ENCODE measurements at regions not wholly inside any gene's neighbourhood (a gene's known extent, or its start where the extent isn't known, plus 50 kb on each side); places are given as distances from the start of the nearest gene placed in this dataset.

GRCh38 chr3:70531838-70532489, 219.5 kb upstream of the MDFIC2 start:
- Histone ChIP-seq H3K4me3 (ENCODE audit: severe bottlenecking) (no peak overlapping the region), H3K27ac (ENCODE audit: poor library complexity, severe bottlenecking) (no peak overlapping the region), H3K27me3 (ENCODE audit: insufficient read depth, poor library complexity, severe bottlenecking) (peaks cover 26% of the 10 kb centered on the region), H3K9me3 (ENCODE audit: severe bottlenecking) (no peaks in the 10 kb centered on the region), H3K36me3 (ENCODE audit: low read depth) (no peaks in the 10 kb centered on the region), H3K4me1 (ENCODE audit: insufficient read depth, poor library complexity, severe bottlenecking) (no peaks in the 10 kb centered on the region)
- no peak for TF ChIP-seq CTCF (IDR thresholded peaks at IDR 0.05; ENCODE audit: poor library complexity, severe bottlenecking)
- no peak for DNase-seq (ENCODE audit: low spot score)
- no peak for ATAC-seq (ENCODE audit: low read depth)

- DNase-seq (ENCODE audit: low spot score) (no peak), ATAC-seq (ENCODE audit: low read depth) (no peak)
- Histone ChIP-seq H3K4me1 (ENCODE audit: insufficient read depth, poor library complexity, severe bottlenecking) (no peaks in the 10 kb centered on the region), H3K36me3 (ENCODE audit: low read depth) (no peaks in the 10 kb centered on the region), H3K9me3 (ENCODE audit: severe bottlenecking) (no peaks in the 10 kb centered on the region), H3K27me3 (ENCODE audit: insufficient read depth, poor library complexity, severe bottlenecking) (peaks cover 25% of the 10 kb centered on the region), H3K27ac (ENCODE audit: poor library complexity, severe bottlenecking) (no peak overlapping the region), H3K4me3 (ENCODE audit: severe bottlenecking) (no peak overlapping the region)
- peak; percentile 89 for TF ChIP-seq CTCF (IDR thresholded peaks at IDR 0.05; ENCODE audit: poor library complexity, severe bottlenecking)
Observed at GRCh38 chr3:70531063-70531657, 218.7 kb upstream of the MDFIC2 start.

- Histone ChIP-seq H3K27me3 (ENCODE audit: insufficient read depth, poor library complexity, severe bottlenecking) (peaks cover 25% of the 10 kb centered on the region), H3K9me3 (ENCODE audit: severe bottlenecking) (no peaks in the 10 kb centered on the region), H3K4me3 (ENCODE audit: severe bottlenecking) (no peak overlapping the region), H3K36me3 (ENCODE audit: low read depth) (no peaks in the 10 kb centered on the region), H3K4me1 (ENCODE audit: insufficient read depth, poor library complexity, severe bottlenecking) (no peaks in the 10 kb centered on the region), H3K27ac (ENCODE audit: poor library complexity, severe bottlenecking) (no peak overlapping the region)
- DNase-seq (ENCODE audit: low spot score) (no peak), ATAC-seq (ENCODE audit: low read depth) (no peak)
- no peak for TF ChIP-seq CTCF (IDR thresholded peaks at IDR 0.05; ENCODE audit: poor library complexity, severe bottlenecking)
Observed at GRCh38 chr3:70530626-70531025, 218.2 kb upstream of the MDFIC2 start.

- ATAC-seq (ENCODE audit: low read depth) = no peak
- peaks cover 31% of the 10 kb centered on the region for H3K27me3 ChIP-seq (ENCODE audit: insufficient read depth, poor library complexity, severe bottlenecking)
Observed at GRCh38 chr3:70527026-70527425, 214.6 kb upstream of the MDFIC2 start.

More at GRCh38 chr3:70527026-70527425, 214.6 kb upstream of the MDFIC2 start:
- Histone ChIP-seq H3K36me3 (ENCODE audit: low read depth) (no peaks in the 10 kb centered on the region), H3K4me1 (ENCODE audit: insufficient read depth, poor library complexity, severe bottlenecking) (no peaks in the 10 kb centered on the region), H3K27ac (ENCODE audit: poor library complexity, severe bottlenecking) (no peak overlapping the region), H3K4me3 (ENCODE audit: severe bottlenecking) (no peak overlapping the region), H3K9me3 (ENCODE audit: severe bottlenecking) (no peaks in the 10 kb centered on the region)
- no peak for DNase-seq (ENCODE audit: low spot score)
- no peak for TF ChIP-seq CTCF (IDR thresholded peaks at IDR 0.05; ENCODE audit: poor library complexity, severe bottlenecking)

All from RWPE2 (cell line).